ENCODE measurements at regions not wholly inside any gene's neighbourhood (a gene's known extent, or its start where the extent isn't known, plus 50 kb on each side); places are given as distances from the start of the nearest gene placed in this dataset.

GRCh38 chr15:58235961-58236360 is 97.8 kb downstream of the AQP9 start:
- no peak for ATAC-seq

- ATAC-seq: no peak
These were observed 102.2 kb downstream of the AQP9 start for GRCh38 chr15:58240191-58240932.

GRCh38 chr15:58241872-58242271 is 103.7 kb downstream of the AQP9 start:
- no peak for ATAC-seq

GRCh38 chr15:58243070-58243469 is 104.9 kb downstream of the AQP9 start:
- ATAC-seq: no peak

- no peak for ATAC-seq
These were observed 106.4 kb downstream of the AQP9 start for GRCh38 chr15:58244536-58244935.

GRCh38 chr15:58246041-58246440 is 107.9 kb downstream of the AQP9 start:
- ATAC-seq: no peak

GRCh38 chr15:58247855-58248842 is 110.0 kb downstream of the AQP9 start:
- peak; percentile 31 for ATAC-seq

GRCh38 chr15:58249646-58250312 is 111.6 kb downstream of the AQP9 start:
- ATAC-seq: no peak

- no peak for ATAC-seq
These were observed 114.6 kb downstream of the AQP9 start for GRCh38 chr15:58252586-58253323.

GRCh38 chr15:58257776-58258325 is 119.7 kb downstream of the AQP9 start:
- ATAC-seq: no peak

GRCh38 chr15:58258501-58259292 is 120.5 kb downstream of the AQP9 start:
- peak; percentile 89 for ATAC-seq

- ATAC-seq: no peak
These were observed 122.1 kb downstream of the AQP9 start for GRCh38 chr15:58260205-58260724.

GRCh38 chr15:58260725-58261267 is 122.6 kb downstream of the AQP9 start:
- ATAC-seq: peak; percentile 74

GRCh38 chr15:58261368-58261767 is 123.2 kb downstream of the AQP9 start:
- no peak for ATAC-seq

- no peak for ATAC-seq
These were observed 126.1 kb downstream of the AQP9 start for GRCh38 chr15:58264053-58264971.

GRCh38 chr15:58267051-58267450 is 128.9 kb downstream of the AQP9 start:
- no peak for ATAC-seq

- ATAC-seq: peak; percentile 47
These were observed 130.6 kb downstream of the AQP9 start for GRCh38 chr15:58268746-58269267.

GRCh38 chr15:58269455-58270414 is 131.6 kb downstream of the AQP9 start:
- peak; percentile 83 for ATAC-seq
